HEK293 (cell line): ENCODE measurements at regions not wholly inside any gene's neighbourhood (a gene's known extent, or its start where the extent isn't known, plus 50 kb on each side); places are given as distances from the start of the nearest gene placed in this dataset.

Source experiments
- CTCF ChIA-PET: fragments of 350-600 bp; formaldehyde crosslinking; extraction: SDS; loops from one replicate; lab custom pipeline; 2021; ENCODE audit warnings: antibody characterized with exemption; lab: Yijun Ruan, JAX
- POLR2A ChIA-PET: fragments of 300-600 bp; formaldehyde crosslinking; extraction: SDS; loops from one replicate; lab custom pipeline; 2020; ENCODE audit warnings: antibody characterized with exemption, inconsistent platforms; lab: Yijun Ruan, JAX
- H3K27ac ChIP-seq: fragments of 200-500 bp; sonication (Bioruptor generic); 2 replicates; pipeline ENCODE4 v1.5.1; 2014; ENCODE audit warnings: low read depth, low read length, control low read depth, inconsistent platforms; ENCODE audit errors: extremely low read depth
- H3K36me3 ChIP-seq, 2 experiments: fragments of 200-500 bp in 1 of 2; sonication (Bioruptor generic) in 1 of 2; 1 replicate in 1 of 2; 2 replicates in 1 of 2; pipeline ENCODE4 v1.5.1; 2014 to 2017; ENCODE audit warnings: inconsistent platforms in 2 of 2, low read length in 2 of 2; ENCODE audit not compliant: control insufficient read depth in 2 of 2, insufficient read depth in 1 of 2
- H3K4me1 ChIP-seq: fragments of 200-500 bp; sonication (Bioruptor generic); 2 replicates; pipeline ENCODE4 v1.5.1; 2014; ENCODE audit warnings: mild to moderate bottlenecking, low read length, inconsistent platforms; ENCODE audit not compliant: control insufficient read depth, insufficient read depth
- H3K4me3 ChIP-seq: 2 replicates; pipeline ENCODE4 v1.5.1; 2011; ENCODE audit warnings: low read depth, mild to moderate bottlenecking, control low read depth, low read length, moderate library complexity
- H3K9me3 ChIP-seq: fragments of 200-500 bp; sonication (Bioruptor generic); 2 replicates; pipeline ENCODE4 v1.5.1; 2014; ENCODE audit warnings: low read depth, low read length, inconsistent platforms; ENCODE audit not compliant: control insufficient read depth, insufficient read depth
- EGR2 ChIP-seq: fragments of 450-650 bp; formaldehyde crosslinking; IDR thresholded peaks from 2 replicates; pipeline ENCODE4 v1.5.1; 2016; ENCODE audit warnings: low read depth, missing biosample characterization, missing genetic modification characterization
- GLI2 ChIP-seq: fragments of 450-650 bp; formaldehyde crosslinking; IDR thresholded peaks from 2 replicates; pipeline ENCODE4; 2017; ENCODE audit warnings: missing biosample characterization, missing genetic modification characterization, low read depth, borderline replicate concordance
- HOXA7 ChIP-seq: sonication (generic); formaldehyde crosslinking; IDR thresholded peaks from 2 replicates; pipeline ENCODE4 v1.8.1; 2022; ENCODE audit warnings: missing genetic modification reagents, borderline replicate concordance
- KLF8 ChIP-seq: fragments of 450-650 bp; formaldehyde crosslinking; IDR thresholded peaks from 2 replicates; pipeline ENCODE4 v1.5.1; 2016; ENCODE audit warnings: missing biosample characterization, missing genetic modification characterization
- TCF7L2 ChIP-seq: IDR thresholded peaks from 2 replicates; pipeline ENCODE4 v1.6.1; 2011; ENCODE audit warnings: low read depth, mild to moderate bottlenecking, inconsistent platforms, low read length, moderate library complexity, borderline replicate concordance
- ZBTB48 ChIP-seq: fragments of 450-650 bp; formaldehyde crosslinking; IDR thresholded peaks from 2 replicates; pipeline ENCODE4 v1.5.1; 2016; ENCODE audit warnings: missing biosample characterization, missing genetic modification characterization
- ZBTB8A ChIP-seq: fragments of 450-650 bp; formaldehyde crosslinking; IDR thresholded peaks from 2 replicates; pipeline ENCODE4 v1.5.1; 2016; ENCODE audit warnings: missing biosample characterization, missing genetic modification characterization
- ZFHX2 ChIP-seq: fragments of 450-650 bp; formaldehyde crosslinking; conservative IDR thresholded peaks from 2 replicates; pipeline ENCODE4 v1.5.1; 2016; ENCODE audit warnings: missing biosample characterization, missing genetic modification characterization
- ZFP37 ChIP-seq: fragments of 450-650 bp; formaldehyde crosslinking; IDR thresholded peaks from 2 replicates; pipeline ENCODE4 v1.5.1; 2016; ENCODE audit warnings: missing biosample characterization, missing genetic modification characterization
- ZNF10 ChIP-seq: fragments of 450-650 bp; formaldehyde crosslinking; IDR thresholded peaks from 2 replicates; pipeline ENCODE4 v1.5.1; 2017; ENCODE audit warnings: missing biosample characterization, missing genetic modification characterization
- ZNF175 ChIP-seq: fragments of 450-650 bp; formaldehyde crosslinking; IDR thresholded peaks from 2 replicates; pipeline ENCODE4 v1.5.1; 2016; ENCODE audit warnings: missing biosample characterization, missing genetic modification characterization
- ZNF274 ChIP-seq, 2 experiments: fragments of 200-500 bp in 1 of 2; fragments of 450-650 bp in 1 of 2; sonication (Bioruptor generic) in 1 of 2; formaldehyde crosslinking in 1 of 2; IDR thresholded peaks; 2 replicates each; pipeline versions ENCODE4 v1.5.1 to v1.6.1; 2014 to 2016; ENCODE audit warnings: borderline replicate concordance in 1 of 2, inconsistent platforms in 1 of 2, low read length in 1 of 2, missing biosample characterization in 1 of 2, missing genetic modification characterization in 1 of 2
- ZNF350 ChIP-seq: fragments of 450-650 bp; formaldehyde crosslinking; IDR thresholded peaks from 2 replicates; pipeline ENCODE4 v1.5.0; 2017; ENCODE audit warnings: missing biosample characterization, mild to moderate bottlenecking, missing genetic modification characterization
- ZNF404 ChIP-seq: fragments of 450-650 bp; formaldehyde crosslinking; IDR thresholded peaks from 2 replicates; pipeline ENCODE4 v1.5.1; 2017; ENCODE audit warnings: missing biosample characterization, missing genetic modification characterization
- ZNF654 ChIP-seq: fragments of 450-650 bp; formaldehyde crosslinking; IDR thresholded peaks from 2 replicates; pipeline ENCODE4 v1.5.1; 2016; ENCODE audit warnings: low read depth, missing biosample characterization, missing genetic modification characterization
- ZNF664 ChIP-seq: fragments of 450-650 bp; formaldehyde crosslinking; IDR thresholded peaks from 2 replicates; pipeline ENCODE4 v1.5.1; 2016; ENCODE audit warnings: missing biosample characterization, missing genetic modification characterization
- ZNF792 ChIP-seq: fragments of 450-650 bp; formaldehyde crosslinking; IDR thresholded peaks from 2 replicates; pipeline ENCODE4 v1.5.1; 2016; ENCODE audit warnings: missing biosample characterization, missing genetic modification characterization
- ZNF837 ChIP-seq: fragments of 450-650 bp; formaldehyde crosslinking; IDR thresholded peaks from 2 replicates; pipeline ENCODE4 v1.5.1; 2016; ENCODE audit warnings: missing biosample characterization, missing genetic modification characterization
- TF ChIP-seq, protein P1 (sequence below): fragments of 450-650 bp; formaldehyde crosslinking; IDR thresholded peaks from 2 replicates; pipeline ENCODE4 v1.5.1; 2016; ENCODE audit warnings: missing biosample characterization, missing genetic modification characterization
- TF ChIP-seq, protein P2 (sequence below): fragments of 450-650 bp; IDR thresholded peaks from 2 replicates; pipeline ENCODE4 v1.5.1; 2018; ENCODE audit warnings: missing biosample characterization, missing genetic modification characterization
- TF ChIP-seq, protein P3 (sequence below): fragments of 450-650 bp; formaldehyde crosslinking; IDR thresholded peaks from 2 replicates; pipeline ENCODE4 v1.5.1; 2016; ENCODE audit warnings: missing biosample characterization, missing genetic modification characterization
- TF ChIP-seq, protein P4 (sequence below): fragments of 450-650 bp; formaldehyde crosslinking; IDR thresholded peaks from 2 replicates; pipeline ENCODE4 v1.5.1; 2016; ENCODE audit warnings: missing biosample characterization, missing genetic modification characterization

DNA sequence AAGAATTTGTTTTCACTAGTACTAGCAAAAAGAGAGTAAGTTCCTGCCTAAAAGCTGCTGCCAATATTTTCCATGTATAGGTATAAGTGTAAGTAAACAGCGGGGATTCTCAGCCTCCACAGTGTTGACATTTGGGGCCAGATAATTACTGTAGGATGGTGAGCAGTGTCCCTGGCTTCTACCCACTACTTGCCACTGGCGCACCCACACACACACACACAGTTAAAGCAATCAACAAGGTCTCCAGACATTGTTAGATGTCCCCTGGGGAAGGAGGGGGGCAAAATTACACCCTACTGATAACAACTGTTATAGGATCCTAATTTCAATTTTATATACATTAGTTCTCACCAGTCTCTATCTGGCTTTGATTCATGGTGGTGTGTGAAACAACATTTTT lies 417.0 kb upstream of the PSMD7 start:
- Histone ChIP-seq H3K4me3 (no peak overlapping the region), H3K27ac (no peak overlapping the region), H3K9me3 (no peaks in the 10 kb centered on the region), H3K36me3 (no peaks in the 10 kb centered on the region), H3K4me1 (no peaks in the 10 kb centered on the region)
- ChIA-PET CTCF (interaction anchor here (0.7 to 1.6 kb wide), 3 partner anchors 16 to 1754 kb away, joined by 3 to 10 read pairs (median 3); no protein-coding TSS in a partner anchor), POLR2A (no interaction called here)
- peak; percentile 70 for TF ChIP-seq EGR2
- no peak for TF ChIP-seq ZNF792 (tag by site-specific recombination)
- no peak for TF ChIP-seq ZBTB48
- TF ChIP-seq ZFHX2 (tag by site-specific recombination) = peak; percentile 57
- TF ChIP-seq, all 188 proteins: peak for 2

DNA sequence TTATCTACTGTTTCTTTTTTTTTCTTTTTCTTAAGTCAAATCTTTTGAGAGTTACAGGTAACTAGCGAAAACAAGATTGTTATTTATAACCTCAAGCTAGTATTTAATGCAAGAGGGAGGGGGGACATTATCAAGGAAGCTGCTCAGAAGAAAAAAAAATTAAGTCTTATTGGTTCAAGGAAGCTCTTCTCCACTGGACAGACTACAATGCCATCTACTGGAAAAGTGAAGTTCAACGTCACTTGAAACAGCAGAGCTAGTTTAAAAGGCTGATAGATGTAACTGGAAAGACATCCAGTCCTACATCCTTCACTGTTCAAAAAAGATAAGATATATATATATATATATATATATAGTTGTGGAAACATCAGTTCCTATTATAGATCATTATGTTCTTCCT lies 418.0 kb upstream of the PSMD7 start:
- Histone ChIP-seq H3K9me3 (no peaks in the 10 kb centered on the region), H3K27ac (no peak overlapping the region), H3K36me3 (no peaks in the 10 kb centered on the region), H3K4me1 (0 out of 2 replicates have a peak, but pooled peaks cover under 1% of the 10 kb centered on the region), H3K4me3 (no peak overlapping the region)
- ChIA-PET POLR2A (no interaction called here), CTCF (interaction anchor here (0.6 to 1.6 kb wide), 40 partner anchors 9 to 1756 kb away, joined by 3 to 12 read pairs (median 4); no protein-coding TSS in a partner anchor)
- peak; percentile 80 for TF ChIP-seq ZNF654
- TF ChIP-seq, protein P1, sequence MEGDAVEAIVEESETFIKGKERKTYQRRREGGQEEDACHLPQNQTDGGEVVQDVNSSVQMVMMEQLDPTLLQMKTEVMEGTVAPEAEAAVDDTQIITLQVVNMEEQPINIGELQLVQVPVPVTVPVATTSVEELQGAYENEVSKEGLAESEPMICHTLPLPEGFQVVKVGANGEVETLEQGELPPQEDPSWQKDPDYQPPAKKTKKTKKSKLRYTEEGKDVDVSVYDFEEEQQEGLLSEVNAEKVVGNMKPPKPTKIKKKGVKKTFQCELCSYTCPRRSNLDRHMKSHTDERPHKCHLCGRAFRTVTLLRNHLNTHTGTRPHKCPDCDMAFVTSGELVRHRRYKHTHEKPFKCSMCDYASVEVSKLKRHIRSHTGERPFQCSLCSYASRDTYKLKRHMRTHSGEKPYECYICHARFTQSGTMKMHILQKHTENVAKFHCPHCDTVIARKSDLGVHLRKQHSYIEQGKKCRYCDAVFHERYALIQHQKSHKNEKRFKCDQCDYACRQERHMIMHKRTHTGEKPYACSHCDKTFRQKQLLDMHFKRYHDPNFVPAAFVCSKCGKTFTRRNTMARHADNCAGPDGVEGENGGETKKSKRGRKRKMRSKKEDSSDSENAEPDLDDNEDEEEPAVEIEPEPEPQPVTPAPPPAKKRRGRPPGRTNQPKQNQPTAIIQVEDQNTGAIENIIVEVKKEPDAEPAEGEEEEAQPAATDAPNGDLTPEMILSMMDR (tag by site-specific recombination) = 0 out of 2 replicates have a peak, but pooled peaks have one; percentile 36
- TF ChIP-seq ZNF274 (IDR thresholded peaks at IDR 0.05; ENCODE audit: low read length) = no peak
- no peak for TF ChIP-seq ZNF274 (tag by site-specific recombination; IDR thresholded peaks at IDR 0.05; ENCODE audit: borderline replicate concordance)

DNA sequence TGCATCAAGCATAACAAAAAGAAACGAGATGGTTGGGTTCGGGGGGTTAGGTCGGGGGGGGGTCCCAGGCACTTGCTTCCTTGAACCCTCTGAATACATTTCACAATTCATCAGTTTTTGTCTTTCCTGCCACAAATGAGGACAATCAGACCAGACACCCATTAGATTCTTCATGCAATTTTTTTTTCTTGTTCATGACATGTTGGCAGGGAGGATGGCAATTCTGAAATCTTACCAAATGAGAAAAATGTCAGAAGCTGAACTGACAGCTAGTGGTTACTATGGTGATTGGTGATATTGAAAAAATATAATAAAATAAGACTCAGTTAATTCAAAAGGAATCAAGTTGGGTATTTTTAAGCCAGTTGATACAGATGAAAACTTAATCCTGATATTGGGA lies 419.5 kb upstream of the PSMD7 start:
- Histone ChIP-seq H3K4me3 (no peak overlapping the region), H3K4me1 (0 out of 2 replicates have a peak, but pooled peaks cover 3% of the 10 kb centered on the region), H3K36me3 (no peaks in the 10 kb centered on the region), H3K27ac (no peak overlapping the region), H3K9me3 (no peaks in the 10 kb centered on the region)
- POLR2A ChIA-PET = no interaction called here
- TF ChIP-seq ZNF10 (no peak), KLF8 (tag by site-specific recombination) (no peak), ZNF404 (tag by site-specific recombination) (no peak), ZNF837 (tag by site-specific recombination) (no peak), ZFP37 (tag by site-specific recombination) (no peak), ZNF664 (tag by site-specific recombination) (no peak), ZNF654 (no peak), ZNF350 (tag by site-specific recombination) (no peak)
- CTCF ChIA-PET = interaction anchor here (0.6 to 2.3 kb wide), 3 partner anchors 158 to 1605 kb away, joined by 4 to 16 read pairs (median 6); no protein-coding TSS in a partner anchor

DNA sequence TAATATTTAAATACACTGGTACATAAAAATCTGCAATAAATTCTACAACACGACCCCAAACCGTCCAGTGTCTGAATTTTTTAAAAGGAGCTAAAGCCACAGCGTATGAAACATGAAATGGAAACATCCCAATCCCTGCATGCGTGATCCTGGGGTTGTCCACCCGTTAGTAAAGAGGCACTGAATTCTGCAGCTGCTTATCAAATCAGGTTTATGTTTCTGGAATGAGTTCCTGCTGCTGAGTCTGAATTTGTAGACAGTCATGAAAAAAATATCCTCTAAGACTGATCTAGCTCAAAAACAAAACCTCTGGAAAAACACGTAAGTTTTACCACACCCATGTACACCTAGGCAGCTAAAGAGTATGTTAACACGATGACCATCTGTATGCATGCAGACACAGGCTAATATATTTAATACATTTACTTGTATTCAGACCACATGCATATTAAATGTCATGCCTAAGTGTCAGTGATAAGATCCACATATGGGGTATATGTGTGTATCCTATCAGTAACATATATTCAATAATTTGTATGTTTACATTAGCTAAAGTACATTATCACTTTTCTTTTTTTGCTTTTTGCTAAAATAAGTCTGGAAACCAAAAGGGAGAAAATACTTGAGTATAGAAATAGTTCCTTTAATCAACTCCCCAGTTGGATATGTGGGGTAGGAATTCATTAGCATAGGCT lies 420.5 kb upstream of the PSMD7 start:
- Histone ChIP-seq H3K4me3 (no peak overlapping the region), H3K4me1 (0 out of 2 replicates have a peak, but pooled peaks cover 3% of the 10 kb centered on the region), H3K9me3 (no peaks in the 10 kb centered on the region), H3K36me3 (no peaks in the 10 kb centered on the region), H3K27ac (no peak overlapping the region)
- POLR2A ChIA-PET = no interaction called here
- CTCF ChIA-PET = interaction anchor here (2.3 kb wide), 1 partner anchor 163 kb away, joined by 16 read pairs; no protein-coding TSS in a partner anchor
- TF ChIP-seq, protein P2, sequence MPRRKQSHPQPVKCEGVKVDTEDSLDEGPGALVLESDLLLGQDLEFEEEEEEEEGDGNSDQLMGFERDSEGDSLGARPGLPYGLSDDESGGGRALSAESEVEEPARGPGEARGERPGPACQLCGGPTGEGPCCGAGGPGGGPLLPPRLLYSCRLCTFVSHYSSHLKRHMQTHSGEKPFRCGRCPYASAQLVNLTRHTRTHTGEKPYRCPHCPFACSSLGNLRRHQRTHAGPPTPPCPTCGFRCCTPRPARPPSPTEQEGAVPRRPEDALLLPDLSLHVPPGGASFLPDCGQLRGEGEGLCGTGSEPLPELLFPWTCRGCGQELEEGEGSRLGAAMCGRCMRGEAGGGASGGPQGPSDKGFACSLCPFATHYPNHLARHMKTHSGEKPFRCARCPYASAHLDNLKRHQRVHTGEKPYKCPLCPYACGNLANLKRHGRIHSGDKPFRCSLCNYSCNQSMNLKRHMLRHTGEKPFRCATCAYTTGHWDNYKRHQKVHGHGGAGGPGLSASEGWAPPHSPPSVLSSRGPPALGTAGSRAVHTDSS = no peak
- TF ChIP-seq TCF7L2 (no peak), ZNF175 (tag by site-specific recombination) (no peak), ZBTB8A (tag by site-specific recombination) (no peak), HOXA7 (CRISPR knock-in tag) (no peak), GLI2 (tag by site-specific recombination) (no peak), ZNF404 (tag by site-specific recombination) (no peak)
- TF ChIP-seq, protein P3, sequence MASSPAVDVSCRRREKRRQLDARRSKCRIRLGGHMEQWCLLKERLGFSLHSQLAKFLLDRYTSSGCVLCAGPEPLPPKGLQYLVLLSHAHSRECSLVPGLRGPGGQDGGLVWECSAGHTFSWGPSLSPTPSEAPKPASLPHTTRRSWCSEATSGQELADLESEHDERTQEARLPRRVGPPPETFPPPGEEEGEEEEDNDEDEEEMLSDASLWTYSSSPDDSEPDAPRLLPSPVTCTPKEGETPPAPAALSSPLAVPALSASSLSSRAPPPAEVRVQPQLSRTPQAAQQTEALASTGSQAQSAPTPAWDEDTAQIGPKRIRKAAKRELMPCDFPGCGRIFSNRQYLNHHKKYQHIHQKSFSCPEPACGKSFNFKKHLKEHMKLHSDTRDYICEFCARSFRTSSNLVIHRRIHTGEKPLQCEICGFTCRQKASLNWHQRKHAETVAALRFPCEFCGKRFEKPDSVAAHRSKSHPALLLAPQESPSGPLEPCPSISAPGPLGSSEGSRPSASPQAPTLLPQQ (tag by site-specific recombination) = no peak
- TF ChIP-seq, protein P4, sequence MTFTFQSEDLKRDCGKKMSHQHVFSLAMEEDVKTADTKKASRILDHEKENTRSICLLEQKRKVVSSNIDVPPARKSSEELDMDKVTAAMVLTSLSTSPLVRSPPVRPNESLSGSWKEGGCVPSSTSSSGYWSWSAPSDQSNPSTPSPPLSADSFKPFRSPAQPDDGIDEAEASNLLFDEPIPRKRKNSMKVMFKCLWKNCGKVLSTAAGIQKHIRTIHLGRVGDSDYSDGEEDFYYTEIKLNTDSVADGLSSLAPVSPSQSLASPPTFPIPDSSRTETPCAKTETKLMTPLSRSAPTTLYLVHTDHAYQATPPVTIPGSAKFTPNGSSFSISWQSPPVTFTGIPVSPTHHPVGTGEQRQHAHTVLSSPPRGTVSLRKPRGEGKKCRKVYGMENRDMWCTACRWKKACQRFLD (tag by site-specific recombination) = no peak
